Activated B cell treated with CpG ODN at 0.5 μM for 24 hours (primary cell): ENCODE measurements at regions not wholly inside any gene's neighbourhood (a gene's known extent, or its start where the extent isn't known, plus 50 kb on each side); places are given as distances from the start of the nearest gene placed in this dataset.

Experiments
- ATAC-seq: fragments of 200-7000 bp; cut with Tn5 transposase; one replicate; pipeline ENCODE4 v1.10.0; 2021; ENCODE audit warnings: low read depth, mild to moderate bottlenecking, moderate library complexity
- CTCF ChIA-PET: fragments of 350-600 bp; sonication (Branson Sonifier 250); formaldehyde crosslinking; loops from one replicate; lab custom pipeline; 2021; ENCODE audit warnings: antibody characterized with exemption; lab: Charles Lee
- POLR2A ChIA-PET: fragments of 350-600 bp; sonication (Branson Sonifier 250); formaldehyde crosslinking; loops from one replicate; lab custom pipeline; 2021; ENCODE audit warnings: antibody characterized with exemption; lab: Charles Lee
- DNase-seq: peaks from one replicate; pipeline ENCODE4 v3.0.0; 2022
- H3K27ac Mint-ChIP-seq: one replicate; pipeline ENCODE4 v1.8.0; 2020; ENCODE audit warnings: mixed read lengths
- H3K27me3 Mint-ChIP-seq: one replicate; pipeline ENCODE4 v1.8.0; 2021; ENCODE audit warnings: mixed read lengths
- H3K36me3 Mint-ChIP-seq: one replicate; pipeline ENCODE4 v1.8.0; 2021; ENCODE audit warnings: low read depth, mixed read lengths
- H3K4me1 Mint-ChIP-seq: one replicate; pipeline ENCODE4 v1.8.0; 2021; ENCODE audit warnings: mixed read lengths
- H3K4me3 Mint-ChIP-seq: one replicate; pipeline ENCODE4 v1.8.0; 2020; ENCODE audit warnings: mild to moderate bottlenecking, mixed read lengths
- H3K9me3 Mint-ChIP-seq: one replicate; pipeline ENCODE4 v1.8.0; 2020; ENCODE audit warnings: mixed read lengths
- intact Hi-C: fragments of 100-400 bp; cut with micrococcal nuclease; formaldehyde crosslinking; loops from one replicate; pipeline ENCODE4 v1.15.1; 2024
- TF ChIP-seq, protein P1 (sequence below): fragments of 200-600 bp; IDR thresholded peaks from one replicate; pipeline ENCODE4 v1.8.0; 2022; ENCODE audit warnings: antibody characterized with exemption, mild to moderate bottlenecking

GRCh38 chr7:115125750-115126149, 203.9 kb downstream of the MDFIC start:
- ChIA-PET POLR2A (interaction anchor here (0.6 kb wide), 1 partner anchor 317 kb away, joined by 5 read pairs; no protein-coding TSS in a partner anchor), CTCF (no interaction called here)
- Mint-ChIP-seq H3K27me3 (no peaks in the 10 kb centered on the region), H3K4me1 (peaks cover 3% of the 10 kb centered on the region), H3K36me3 (no peaks in the 10 kb centered on the region), H3K4me3 (no peak overlapping the region), H3K9me3 (no peaks in the 10 kb centered on the region), H3K27ac (no peak overlapping the region)
- intact Hi-C loops = no loop called here
- DNase-seq (no peak), ATAC-seq (no peak)
- TF ChIP-seq, protein P1, sequence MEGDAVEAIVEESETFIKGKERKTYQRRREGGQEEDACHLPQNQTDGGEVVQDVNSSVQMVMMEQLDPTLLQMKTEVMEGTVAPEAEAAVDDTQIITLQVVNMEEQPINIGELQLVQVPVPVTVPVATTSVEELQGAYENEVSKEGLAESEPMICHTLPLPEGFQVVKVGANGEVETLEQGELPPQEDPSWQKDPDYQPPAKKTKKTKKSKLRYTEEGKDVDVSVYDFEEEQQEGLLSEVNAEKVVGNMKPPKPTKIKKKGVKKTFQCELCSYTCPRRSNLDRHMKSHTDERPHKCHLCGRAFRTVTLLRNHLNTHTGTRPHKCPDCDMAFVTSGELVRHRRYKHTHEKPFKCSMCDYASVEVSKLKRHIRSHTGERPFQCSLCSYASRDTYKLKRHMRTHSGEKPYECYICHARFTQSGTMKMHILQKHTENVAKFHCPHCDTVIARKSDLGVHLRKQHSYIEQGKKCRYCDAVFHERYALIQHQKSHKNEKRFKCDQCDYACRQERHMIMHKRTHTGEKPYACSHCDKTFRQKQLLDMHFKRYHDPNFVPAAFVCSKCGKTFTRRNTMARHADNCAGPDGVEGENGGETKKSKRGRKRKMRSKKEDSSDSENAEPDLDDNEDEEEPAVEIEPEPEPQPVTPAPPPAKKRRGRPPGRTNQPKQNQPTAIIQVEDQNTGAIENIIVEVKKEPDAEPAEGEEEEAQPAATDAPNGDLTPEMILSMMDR = no peak

GRCh38 chr7:115125312-115125711, 203.4 kb downstream of the MDFIC start:
- DNase-seq (no peak), ATAC-seq (no peak)
- ChIA-PET CTCF (no interaction called here), POLR2A (no interaction called here)
- H3K36me3 Mint-ChIP-seq = no peaks in the 10 kb centered on the region
- intact Hi-C loops = no loop called here
- H3K9me3 Mint-ChIP-seq = no peaks in the 10 kb centered on the region
- no peak overlapping the region for H3K27ac Mint-ChIP-seq
- H3K4me1 Mint-ChIP-seq = peaks cover 3% of the 10 kb centered on the region
- no peak overlapping the region for H3K4me3 Mint-ChIP-seq
- H3K27me3 Mint-ChIP-seq = no peaks in the 10 kb centered on the region
- TF ChIP-seq, protein P1 = no peak

DNA sequence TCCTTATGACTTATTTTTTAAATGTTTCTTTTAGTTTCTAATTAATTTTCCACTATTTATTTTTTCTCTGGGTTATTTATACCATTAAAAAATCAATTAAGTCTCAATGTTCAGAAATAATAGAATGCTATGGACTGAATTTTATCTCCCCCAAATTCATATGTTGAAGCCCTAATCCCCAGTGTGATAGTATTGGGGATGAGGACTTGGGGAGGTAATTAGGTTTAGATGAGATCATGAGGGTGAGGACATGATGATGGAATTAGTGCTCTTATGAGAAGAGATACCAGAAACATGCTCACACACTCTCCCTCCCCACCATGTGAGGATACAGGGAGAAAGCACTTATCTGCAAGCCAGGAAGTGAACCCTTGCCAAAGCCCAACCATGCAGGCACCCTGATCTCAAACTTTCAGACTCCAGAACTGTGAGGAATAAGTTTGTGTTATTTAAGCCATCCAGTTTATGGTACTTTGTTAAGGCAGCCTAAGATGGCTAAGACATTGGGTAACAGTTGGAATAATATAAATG, 202.6 kb downstream of the MDFIC start:
- Mint-ChIP-seq H3K27ac (no peak overlapping the region), H3K9me3 (no peaks in the 10 kb centered on the region), H3K4me3 (no peak overlapping the region), H3K27me3 (no peaks in the 10 kb centered on the region), H3K36me3 (no peaks in the 10 kb centered on the region), H3K4me1 (peaks cover 3% of the 10 kb centered on the region)
- TF ChIP-seq, protein P1 = no peak
- POLR2A ChIA-PET = no interaction called here
- CTCF ChIA-PET = no interaction called here
- DNase-seq = no peak
- no peak for ATAC-seq
- intact Hi-C loops = no loop called here

DNA sequence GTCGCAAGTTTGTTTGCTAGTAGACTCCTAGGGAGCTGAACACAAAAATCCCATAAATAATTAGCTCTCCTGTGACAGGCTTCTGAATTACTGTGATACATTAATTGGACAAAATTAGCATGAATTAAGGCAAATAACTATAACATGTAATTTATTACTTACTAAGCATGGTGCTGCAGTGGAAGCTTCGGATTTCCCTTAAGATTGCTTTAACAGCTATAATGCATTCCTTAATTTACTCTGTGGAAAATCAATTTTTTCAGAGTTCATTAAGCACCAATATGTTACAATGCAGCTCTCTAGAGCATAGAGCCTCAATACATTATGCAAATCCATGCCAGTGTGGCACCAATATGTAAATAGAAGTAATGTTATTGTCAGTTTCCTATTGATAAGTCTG, 201.5 kb downstream of the MDFIC start:
- CTCF ChIA-PET = no interaction called here
- no peaks in the 10 kb centered on the region for H3K9me3 Mint-ChIP-seq
- ATAC-seq (no peak), DNase-seq (no peak)
- intact Hi-C loops = no loop called here
- no peak overlapping the region for H3K4me3 Mint-ChIP-seq
- no peak overlapping the region for H3K27ac Mint-ChIP-seq
- H3K27me3 Mint-ChIP-seq = no peaks in the 10 kb centered on the region
- peaks cover 3% of the 10 kb centered on the region for H3K4me1 Mint-ChIP-seq
- TF ChIP-seq, protein P1 = no peak
- POLR2A ChIA-PET = no interaction called here
- no peaks in the 10 kb centered on the region for H3K36me3 Mint-ChIP-seq

GRCh38 chr7:115122388-115122787, 200.5 kb downstream of the MDFIC start:
- Mint-ChIP-seq H3K9me3 (no peaks in the 10 kb centered on the region), H3K4me1 (peaks cover 3% of the 10 kb centered on the region), H3K27me3 (peaks cover 2% of the 10 kb centered on the region), H3K36me3 (no peaks in the 10 kb centered on the region), H3K4me3 (no peak overlapping the region), H3K27ac (no peak overlapping the region)
- ChIA-PET POLR2A (no interaction called here), CTCF (no interaction called here)
- TF ChIP-seq, protein P1 = no peak
- ATAC-seq = no peak
- intact Hi-C loops = no loop called here
- DNase-seq = no peak
